RWPE2 (cell line): ENCODE measurements at regions not wholly inside any gene's neighbourhood (a gene's known extent, or its start where the extent isn't known, plus 50 kb on each side); places are given as distances from the start of the nearest gene placed in this dataset.

ENCODE experiments used
- ATAC-seq: fragments of 200-7000 bp; cut with Tn5 transposase; 3 replicates; pipeline ENCODE4 v1.9.1; 2021; ENCODE audit warnings: low read depth
- DNase-seq: peaks from one replicate; pipeline ENCODE4 v3.0.0-alpha.2; 2020; ENCODE audit warnings: low spot score
- H3K27ac ChIP-seq: fragments of 450-650 bp; 2 replicates; pipeline ENCODE4 v1.5.1; 2017; ENCODE audit warnings: mild to moderate bottlenecking; ENCODE audit not compliant: poor library complexity, severe bottlenecking
- H3K27me3 ChIP-seq: fragments of 250-450 bp; sonication (Bioruptor Pico); 2 replicates; pipeline ENCODE4 v1.5.1; 2021; ENCODE audit warnings: mild to moderate bottlenecking, moderate library complexity; ENCODE audit not compliant: insufficient read depth, poor library complexity, severe bottlenecking
- H3K36me3 ChIP-seq: fragments of 250-450 bp; sonication (Bioruptor Pico); 2 replicates; pipeline ENCODE4 v1.5.1; 2020; ENCODE audit warnings: low read depth, mild to moderate bottlenecking, moderate library complexity
- H3K4me1 ChIP-seq: fragments of 250-450 bp; sonication (Bioruptor Pico); 2 replicates; pipeline ENCODE4 v1.5.1; 2021; ENCODE audit warnings: mild to moderate bottlenecking, moderate library complexity; ENCODE audit not compliant: insufficient read depth, poor library complexity, severe bottlenecking
- H3K4me3 ChIP-seq: fragments of 250-450 bp; sonication (Bioruptor Pico); 2 replicates; pipeline ENCODE4 v1.5.1; 2021; ENCODE audit warnings: mild to moderate bottlenecking, moderate library complexity; ENCODE audit not compliant: severe bottlenecking
- H3K9me3 ChIP-seq: fragments of 250-450 bp; sonication (Bioruptor Pico); 2 replicates; pipeline ENCODE4 v1.5.1; 2021; ENCODE audit warnings: mild to moderate bottlenecking, moderate library complexity; ENCODE audit not compliant: severe bottlenecking
- TF ChIP-seq, protein P1 (sequence below): fragments of 450-650 bp; IDR thresholded peaks from one replicate; pipeline ENCODE4 v1.5.1; 2017; ENCODE audit warnings: mild to moderate bottlenecking, moderate library complexity; ENCODE audit not compliant: poor library complexity, severe bottlenecking

DNA sequence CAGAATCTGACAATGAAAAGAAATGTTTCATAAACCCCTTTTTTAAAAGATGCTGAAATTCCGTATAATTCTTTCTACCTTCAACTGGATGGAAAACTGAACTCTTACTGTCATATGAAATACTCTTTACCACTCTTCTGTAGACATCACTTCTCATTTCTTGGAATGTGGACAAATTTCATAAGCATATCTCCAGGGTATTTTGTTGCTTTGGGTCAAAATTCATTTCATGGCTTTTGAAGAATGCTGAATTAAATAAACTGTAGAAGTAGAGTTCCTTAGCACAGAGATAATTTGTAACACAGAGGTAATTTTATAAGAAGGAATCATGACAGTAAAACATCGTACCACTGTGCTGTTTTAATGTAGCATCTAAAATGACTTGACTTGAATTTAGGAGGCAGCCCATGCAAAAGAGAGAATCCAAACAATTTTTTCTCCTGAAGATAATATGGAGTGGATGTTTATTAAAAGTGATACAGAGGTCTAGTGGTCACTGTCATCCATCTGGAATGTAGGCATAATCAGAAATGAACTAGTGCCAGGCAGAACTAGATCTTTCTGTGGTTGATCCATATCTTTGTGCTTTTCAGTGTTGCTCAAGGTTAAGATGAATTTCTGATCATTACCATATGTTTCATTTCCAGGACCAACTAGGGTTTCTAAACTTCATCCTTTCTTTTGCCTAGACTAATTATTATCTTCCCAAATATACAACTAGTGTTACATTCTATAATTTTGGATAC is 492.0 kb downstream of the KIF20B start:
- ATAC-seq (peak; percentile 30; the same call in 1 of the 3 replicates), DNase-seq (no peak)
- Histone ChIP-seq H3K4me1 (peaks cover 28% of the 10 kb centered on the region), H3K9me3 (no peaks in the 10 kb centered on the region), H3K4me3 (no peak overlapping the region), H3K36me3 (no peaks in the 10 kb centered on the region), H3K27me3 (no peaks in the 10 kb centered on the region), H3K27ac (no peak overlapping the region)
- TF ChIP-seq, protein P1, sequence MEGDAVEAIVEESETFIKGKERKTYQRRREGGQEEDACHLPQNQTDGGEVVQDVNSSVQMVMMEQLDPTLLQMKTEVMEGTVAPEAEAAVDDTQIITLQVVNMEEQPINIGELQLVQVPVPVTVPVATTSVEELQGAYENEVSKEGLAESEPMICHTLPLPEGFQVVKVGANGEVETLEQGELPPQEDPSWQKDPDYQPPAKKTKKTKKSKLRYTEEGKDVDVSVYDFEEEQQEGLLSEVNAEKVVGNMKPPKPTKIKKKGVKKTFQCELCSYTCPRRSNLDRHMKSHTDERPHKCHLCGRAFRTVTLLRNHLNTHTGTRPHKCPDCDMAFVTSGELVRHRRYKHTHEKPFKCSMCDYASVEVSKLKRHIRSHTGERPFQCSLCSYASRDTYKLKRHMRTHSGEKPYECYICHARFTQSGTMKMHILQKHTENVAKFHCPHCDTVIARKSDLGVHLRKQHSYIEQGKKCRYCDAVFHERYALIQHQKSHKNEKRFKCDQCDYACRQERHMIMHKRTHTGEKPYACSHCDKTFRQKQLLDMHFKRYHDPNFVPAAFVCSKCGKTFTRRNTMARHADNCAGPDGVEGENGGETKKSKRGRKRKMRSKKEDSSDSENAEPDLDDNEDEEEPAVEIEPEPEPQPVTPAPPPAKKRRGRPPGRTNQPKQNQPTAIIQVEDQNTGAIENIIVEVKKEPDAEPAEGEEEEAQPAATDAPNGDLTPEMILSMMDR: no peak

DNA sequence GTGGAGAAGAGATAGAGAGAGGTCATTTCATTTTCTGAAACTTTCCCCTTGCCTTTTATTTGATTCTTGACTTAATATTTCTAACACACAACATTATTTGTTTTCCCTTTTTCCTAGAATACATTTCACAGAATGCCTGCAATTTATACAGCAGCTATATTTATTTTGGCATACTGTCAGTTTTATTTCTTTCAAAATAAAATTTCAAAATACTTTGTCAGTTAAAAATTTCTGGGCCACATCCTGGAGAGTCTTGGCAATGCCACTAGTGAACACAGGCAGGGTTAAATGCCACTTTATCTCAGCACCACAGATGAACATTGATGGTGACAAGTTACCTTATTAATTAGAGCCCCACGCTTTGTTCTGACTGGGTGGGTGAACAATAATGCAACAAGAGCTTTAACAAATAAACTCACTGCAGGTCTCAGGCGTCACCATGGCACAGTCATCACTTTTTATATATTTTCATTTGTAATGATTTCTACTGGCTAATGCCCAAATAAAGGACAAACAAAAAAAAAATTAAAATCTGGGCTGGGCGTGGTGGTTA is 494.0 kb downstream of the KIF20B start:
- TF ChIP-seq, protein P1: no peak
- H3K27me3 ChIP-seq: no peaks in the 10 kb centered on the region
- peaks cover 28% of the 10 kb centered on the region for H3K4me1 ChIP-seq
- H3K36me3 ChIP-seq: no peaks in the 10 kb centered on the region
- H3K27ac ChIP-seq: peak overlapping the region; percentile 32
- no peaks in the 10 kb centered on the region for H3K9me3 ChIP-seq
- H3K4me3 ChIP-seq: no peak overlapping the region
- no peak for DNase-seq
- ATAC-seq: no peak; the same call in 2 of the 3 replicates

DNA sequence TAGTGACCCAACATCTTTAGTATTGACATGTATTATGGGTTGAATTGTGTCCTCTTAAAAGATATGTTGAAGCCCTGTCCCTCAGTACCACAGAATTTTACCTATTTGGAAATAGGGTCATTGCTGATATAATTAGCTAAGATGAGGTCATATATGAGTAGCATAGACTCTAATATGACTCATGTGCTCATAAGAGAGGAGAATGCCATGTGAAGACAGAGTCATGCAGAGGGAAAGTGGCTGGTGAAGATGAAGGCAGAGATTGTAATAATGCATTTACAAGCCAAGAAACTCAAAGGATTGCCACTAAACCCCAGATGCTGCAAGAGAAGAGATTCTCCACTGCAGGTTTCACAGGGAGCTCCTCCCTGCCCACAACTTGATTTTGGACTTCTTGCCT is 496.4 kb downstream of the KIF20B start:
- TF ChIP-seq, protein P1: no peak
- no peaks in the 10 kb centered on the region for H3K36me3 ChIP-seq
- H3K27me3 ChIP-seq: no peaks in the 10 kb centered on the region
- H3K9me3 ChIP-seq: no peaks in the 10 kb centered on the region
- H3K27ac ChIP-seq: no peak overlapping the region
- ATAC-seq (peak; percentile 94), DNase-seq (no peak)
- no peak overlapping the region for H3K4me3 ChIP-seq
- H3K4me1 ChIP-seq: peaks cover 28% of the 10 kb centered on the region

DNA sequence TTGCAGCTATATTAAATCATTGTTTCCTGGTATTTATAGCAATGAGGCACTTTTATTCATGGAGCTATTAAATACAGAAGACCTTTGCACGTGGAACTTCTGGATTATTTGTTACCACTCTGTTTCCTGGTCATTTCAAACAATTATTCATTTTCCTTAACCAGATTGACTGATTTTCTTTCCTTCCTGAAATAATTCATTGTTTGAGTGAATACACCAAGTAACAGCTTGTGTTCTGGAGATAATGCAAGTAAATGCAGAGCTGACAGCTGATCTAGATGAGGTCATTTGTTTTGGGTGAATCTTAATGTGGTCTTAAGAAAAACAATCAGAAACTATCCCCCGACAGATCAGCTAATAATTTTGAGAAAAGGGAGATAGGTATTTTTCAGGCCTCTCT is 497.7 kb downstream of the KIF20B start:
- Histone ChIP-seq H3K36me3 (no peaks in the 10 kb centered on the region), H3K27ac (no peak overlapping the region), H3K27me3 (no peaks in the 10 kb centered on the region), H3K4me1 (peaks cover 17% of the 10 kb centered on the region), H3K9me3 (no peaks in the 10 kb centered on the region), H3K4me3 (no peak overlapping the region)
- TF ChIP-seq, protein P1: no peak
- no peak for ATAC-seq
- DNase-seq: no peak

DNA sequence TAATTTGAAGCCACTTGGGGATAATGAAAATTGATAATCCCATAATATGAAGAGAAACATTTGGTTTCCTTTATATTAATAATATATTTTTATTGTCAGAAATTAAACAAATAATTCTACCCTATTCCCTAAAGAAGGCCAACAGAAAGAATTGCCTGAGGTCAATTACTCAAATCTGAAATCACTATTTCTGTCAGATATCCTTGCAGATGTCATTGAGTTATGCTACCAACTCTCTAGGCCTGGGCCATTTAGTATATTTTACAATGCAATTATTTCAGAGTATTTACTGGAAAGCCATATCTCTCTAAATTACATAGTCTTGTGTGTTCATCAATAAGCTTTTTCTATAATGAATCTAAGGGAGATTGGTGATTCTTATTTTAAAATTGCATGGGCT is 498.1 kb downstream of the KIF20B start:
- DNase-seq (no peak), ATAC-seq (no peak)
- Histone ChIP-seq H3K9me3 (no peaks in the 10 kb centered on the region), H3K27me3 (no peaks in the 10 kb centered on the region), H3K36me3 (no peaks in the 10 kb centered on the region), H3K27ac (no peak overlapping the region), H3K4me3 (no peak overlapping the region), H3K4me1 (peaks cover 19% of the 10 kb centered on the region)
- TF ChIP-seq, protein P1: no peak
